ENCODE measurements at regions not wholly inside any gene's neighbourhood (a gene's known extent, or its start where the extent isn't known, plus 50 kb on each side); places are given as distances from the start of the nearest gene placed in this dataset.

DNA sequence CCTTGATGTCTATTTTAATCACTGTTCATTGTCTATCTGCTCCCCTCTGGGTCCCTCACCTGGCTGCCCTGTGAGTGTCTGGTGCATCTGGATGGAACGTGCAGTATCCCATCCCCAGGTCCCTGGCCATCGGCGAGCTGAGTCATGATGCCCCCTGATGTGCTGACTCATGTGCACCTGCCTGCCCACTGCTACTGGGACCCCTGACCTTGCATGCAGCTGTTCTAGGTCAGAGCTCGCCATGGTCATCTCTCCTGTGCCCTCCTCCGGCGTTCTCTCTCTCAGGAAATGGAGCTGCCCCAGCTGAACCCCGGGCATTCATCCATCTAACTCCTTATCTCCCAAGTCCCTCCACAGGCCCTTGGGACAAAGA is 516.2 kb upstream of the HS6ST1 start:
- TF ChIP-seq CTCF (optimal IDR thresholded peaks at IDR 0.05 in 1 of 3, IDR thresholded peaks at IDR 0.05 in 1 of 3, conservative IDR thresholded peaks at IDR 0.05 in 1 of 3; ENCODE audit: extremely low read depth in 1 of 3, insufficient read depth in 2 of 3, low read length in 3 of 3) (no peak), EZH2 (IDR thresholded peaks at IDR 0.05; ENCODE audit: low read length) (no peak)
